Activated CD4-positive, alpha-beta T cell treated with anti-CD3 and anti-CD28 coated beads, Interleukin-2, amount 10 ng/mL, durations not matched to agents 24 days and 14 days (primary cell): ENCODE measurements at regions not wholly inside any gene's neighbourhood (a gene's known extent, or its start where the extent isn't known, plus 50 kb on each side); places are given as distances from the start of the nearest gene placed in this dataset.
"Not testable (repeated sequence)": the region's sequence is repeated elsewhere in the genome, so short reads cannot be mapped to it uniquely, and the experiment has no call there.

Experiments
- DNase-seq: peaks from one replicate; pipeline ENCODE4 v3.0.0; 2022
- H3K27ac Mint-ChIP-seq: one replicate; pipeline ENCODE4 v1.8.0; 2022; ENCODE audit warnings: mild to moderate bottlenecking, mixed read lengths
- H3K27me3 Mint-ChIP-seq: one replicate; pipeline ENCODE4 v1.8.0; 2022; ENCODE audit warnings: mixed read lengths
- H3K36me3 Mint-ChIP-seq: one replicate; pipeline ENCODE4 v1.8.0; 2022; ENCODE audit warnings: low read depth, mild to moderate bottlenecking, mixed read lengths
- H3K4me1 Mint-ChIP-seq: one replicate; pipeline ENCODE4 v1.8.0; 2021; ENCODE audit warnings: mixed read lengths
- H3K4me3 Mint-ChIP-seq: one replicate; pipeline ENCODE4 v1.8.0; 2022; ENCODE audit warnings: mild to moderate bottlenecking, moderate library complexity, mixed read lengths
- H3K9me3 Mint-ChIP-seq: one replicate; pipeline ENCODE4 v1.8.0; 2021; ENCODE audit warnings: mixed read lengths
- intact Hi-C: fragments of 100-400 bp; cut with micrococcal nuclease; formaldehyde crosslinking; loops from one replicate; pipeline ENCODE4 v1.15.1; 2023

- no peaks in the 10 kb centered on the region for H3K9me3 Mint-ChIP-seq
- intact Hi-C loops = no loop called here
- H3K4me1 Mint-ChIP-seq = peaks cover 6% of the 10 kb centered on the region
- no peak for DNase-seq
- no peak overlapping the region for H3K27ac Mint-ChIP-seq
- no peak overlapping the region for H3K4me3 Mint-ChIP-seq
- H3K27me3 Mint-ChIP-seq = no peaks in the 10 kb centered on the region
- no peaks in the 10 kb centered on the region for H3K36me3 Mint-ChIP-seq
Measured at GRCh38 chr4:107492566-107492965, 227.5 kb downstream of the PAPSS1 start.

DNA sequence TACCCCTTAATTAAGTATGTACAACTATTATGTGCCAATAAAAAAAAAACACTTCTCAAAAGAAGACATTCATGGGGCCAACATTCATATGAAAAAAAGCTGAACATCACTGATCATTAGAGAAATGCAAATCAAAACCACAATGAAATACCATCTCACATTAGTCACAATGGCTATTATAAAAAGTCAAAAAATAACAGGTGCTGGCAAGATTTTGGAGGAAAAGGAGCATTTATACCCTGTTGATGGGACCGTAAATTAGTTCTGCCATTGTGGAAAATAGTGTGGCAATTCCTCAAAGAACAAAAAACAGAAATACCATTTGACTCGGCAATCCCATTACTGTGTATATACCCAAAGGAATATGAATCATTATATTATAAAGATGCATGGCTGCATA lies 229.9 kb downstream of the PAPSS1 start:
- Mint-ChIP-seq H3K27ac (no peak overlapping the region), H3K9me3 (no peaks in the 10 kb centered on the region), H3K27me3 (no peaks in the 10 kb centered on the region), H3K4me1 (no peaks in the 10 kb centered on the region), H3K36me3 (no peaks in the 10 kb centered on the region), H3K4me3 (no peak overlapping the region)
- intact Hi-C loops = no loop called here
- no peak for DNase-seq

- H3K27me3 Mint-ChIP-seq, DNase-seq, intact Hi-C loops, H3K4me3 Mint-ChIP-seq, H3K9me3 Mint-ChIP-seq, H3K36me3 Mint-ChIP-seq, H3K27ac Mint-ChIP-seq, H3K4me1 Mint-ChIP-seq: not testable (repeated sequence)
Measured at GRCh38 chr4:107483621-107484020, 236.4 kb downstream of the PAPSS1 start.

- H3K4me1 Mint-ChIP-seq = no peaks in the 10 kb centered on the region
- no peak for DNase-seq
- H3K9me3 Mint-ChIP-seq = peaks cover 4% of the 10 kb centered on the region
- no peak overlapping the region for H3K27ac Mint-ChIP-seq
- H3K36me3 Mint-ChIP-seq = no peaks in the 10 kb centered on the region
- H3K4me3 Mint-ChIP-seq = no peak overlapping the region
- intact Hi-C loops = no loop called here
- H3K27me3 Mint-ChIP-seq = no peaks in the 10 kb centered on the region
Measured at GRCh38 chr4:107482546-107482945, 237.5 kb downstream of the PAPSS1 start.

DNA sequence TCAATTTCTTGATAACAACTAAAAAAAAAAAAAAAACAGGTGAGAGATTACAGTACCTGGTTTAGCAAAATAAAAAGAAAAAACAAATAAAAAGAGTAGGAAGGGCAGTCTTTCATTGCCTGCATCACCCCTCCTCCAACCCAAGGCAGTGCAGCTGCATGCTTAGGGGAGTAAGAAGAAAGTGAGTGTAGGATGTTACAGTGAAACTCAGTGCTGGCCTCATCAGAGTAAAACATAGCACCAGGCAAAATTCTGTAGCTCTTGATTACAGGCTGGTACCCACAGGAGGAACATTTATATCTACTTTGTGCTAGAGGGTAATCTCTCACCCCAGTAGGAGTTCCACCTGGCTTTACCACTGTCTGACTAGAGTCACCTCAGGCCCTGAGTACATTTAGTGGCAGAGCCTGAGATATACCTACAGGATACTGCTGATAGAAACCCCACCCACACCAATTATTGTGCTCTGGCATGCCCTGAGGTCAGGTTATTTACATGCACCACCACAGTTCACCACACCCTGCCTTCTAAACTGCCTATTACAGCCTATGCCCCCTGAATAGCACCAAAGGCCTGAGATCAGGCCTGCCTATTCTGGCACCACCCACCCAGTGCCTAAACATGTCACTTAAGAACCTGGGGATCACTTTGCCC lies 241.6 kb downstream of the PAPSS1 start:
- DNase-seq = peak; percentile 24
- intact Hi-C loops = no loop called here
- no peaks in the 10 kb centered on the region for H3K36me3 Mint-ChIP-seq
- no peak overlapping the region for H3K4me3 Mint-ChIP-seq
- no peak overlapping the region for H3K27ac Mint-ChIP-seq
- peaks cover 5% of the 10 kb centered on the region for H3K9me3 Mint-ChIP-seq
- no peaks in the 10 kb centered on the region for H3K4me1 Mint-ChIP-seq
- no peaks in the 10 kb centered on the region for H3K27me3 Mint-ChIP-seq

GRCh38 chr4:107473126-107473525 lies 246.9 kb downstream of the PAPSS1 start:
- H3K4me3 Mint-ChIP-seq = no peak overlapping the region
- no peaks in the 10 kb centered on the region for H3K4me1 Mint-ChIP-seq
- DNase-seq = no peak
- H3K27me3 Mint-ChIP-seq = no peaks in the 10 kb centered on the region
- H3K36me3 Mint-ChIP-seq = no peaks in the 10 kb centered on the region
- intact Hi-C loops = no loop called here
- no peak overlapping the region for H3K27ac Mint-ChIP-seq
- peaks cover 5% of the 10 kb centered on the region for H3K9me3 Mint-ChIP-seq

DNA sequence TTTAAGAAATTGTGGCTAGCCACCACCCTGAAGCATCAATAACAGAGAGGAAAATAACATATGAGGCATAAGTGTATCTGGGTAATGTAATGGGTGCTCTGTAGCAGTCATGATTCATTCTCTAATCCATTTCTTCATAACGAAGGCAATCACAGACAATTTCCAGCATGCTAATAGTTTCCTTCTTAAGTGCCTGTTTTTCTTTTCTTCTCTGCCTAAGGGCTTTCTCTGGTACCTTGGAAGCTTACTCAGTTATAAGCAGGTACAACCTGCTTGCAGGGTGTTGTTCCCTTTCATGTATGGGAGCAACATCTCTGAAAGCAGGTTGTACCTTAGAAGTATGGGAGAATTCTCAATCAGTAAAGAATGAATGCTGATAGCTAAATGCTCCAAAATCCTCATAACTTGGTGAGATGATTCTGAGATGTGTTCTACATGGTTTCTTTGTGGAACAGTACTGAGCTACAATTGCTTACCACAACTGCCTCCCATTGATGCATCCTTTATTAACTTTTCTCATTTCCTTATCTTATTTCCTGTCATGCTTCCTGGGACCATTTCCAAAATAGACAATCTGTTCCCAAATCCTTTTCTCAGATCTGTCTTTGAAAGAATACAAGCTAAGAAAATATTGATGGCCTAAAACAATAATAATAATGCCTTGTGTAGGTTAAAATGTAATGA lies 247.6 kb downstream of the PAPSS1 start:
- no peaks in the 10 kb centered on the region for H3K4me1 Mint-ChIP-seq
- H3K36me3 Mint-ChIP-seq = no peaks in the 10 kb centered on the region
- no peaks in the 10 kb centered on the region for H3K27me3 Mint-ChIP-seq
- H3K4me3 Mint-ChIP-seq = no peak overlapping the region
- intact Hi-C loops = no loop called here
- peaks cover 5% of the 10 kb centered on the region for H3K9me3 Mint-ChIP-seq
- no peak overlapping the region for H3K27ac Mint-ChIP-seq
- DNase-seq = no peak

GRCh38 chr4:107470173-107470572 lies 249.9 kb downstream of the PAPSS1 start:
- Mint-ChIP-seq H3K4me1 (no peaks in the 10 kb centered on the region), H3K4me3 (no peak overlapping the region), H3K9me3 (no peaks in the 10 kb centered on the region), H3K27me3 (no peaks in the 10 kb centered on the region), H3K27ac (no peak overlapping the region), H3K36me3 (no peaks in the 10 kb centered on the region)
- intact Hi-C loops = no loop called here
- DNase-seq = no peak

- H3K27me3 Mint-ChIP-seq = no peaks in the 10 kb centered on the region
- H3K4me1 Mint-ChIP-seq = no peaks in the 10 kb centered on the region
- intact Hi-C loops = no loop called here
- no peaks in the 10 kb centered on the region for H3K36me3 Mint-ChIP-seq
- no peak for DNase-seq
- H3K27ac Mint-ChIP-seq = no peak overlapping the region
- H3K4me3 Mint-ChIP-seq = no peak overlapping the region
- H3K9me3 Mint-ChIP-seq = no peaks in the 10 kb centered on the region
Measured at GRCh38 chr4:107468812-107469211, 251.2 kb downstream of the PAPSS1 start.

DNA sequence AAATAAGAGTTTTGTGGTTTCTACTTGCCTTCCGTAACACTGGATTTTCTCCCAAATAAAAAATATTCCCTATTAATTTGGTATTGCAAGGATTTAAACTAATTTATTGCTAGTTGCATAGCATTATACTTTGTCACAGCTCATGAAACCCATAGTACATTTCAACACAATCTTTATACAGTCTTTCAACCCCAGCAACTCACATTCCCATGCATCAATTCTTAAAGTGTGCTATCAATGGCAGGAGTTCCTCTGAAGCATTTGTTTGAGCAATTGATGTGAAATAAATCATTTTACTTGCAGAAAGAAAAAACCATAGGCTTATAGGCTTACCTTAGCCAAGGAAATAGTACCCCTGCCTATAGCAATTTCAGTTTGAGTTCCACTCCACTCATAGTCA lies 251.9 kb downstream of the PAPSS1 start:
- Mint-ChIP-seq H3K9me3 (no peaks in the 10 kb centered on the region), H3K27ac (no peak overlapping the region)
- intact Hi-C loops = no loop called here

DNA sequence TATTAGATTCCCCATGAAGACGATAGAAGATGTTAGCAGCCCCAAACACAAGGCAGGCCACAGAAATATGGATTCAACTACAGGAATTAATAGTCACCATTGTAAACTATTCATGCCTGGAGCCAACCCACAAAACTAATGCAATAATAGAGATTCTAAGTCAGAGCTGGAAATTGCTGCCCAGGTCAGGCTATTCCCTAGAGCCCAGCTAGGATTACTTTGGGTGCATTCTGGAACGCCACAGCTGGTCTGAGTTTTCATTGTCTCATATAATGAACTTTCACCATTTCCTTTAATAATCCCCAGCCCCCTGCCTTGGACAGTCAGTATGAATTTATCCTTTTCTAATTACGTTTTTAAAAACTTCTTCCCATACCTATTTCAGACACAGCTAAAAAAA lies 252.6 kb downstream of the PAPSS1 start:
- intact Hi-C loops = no loop called here

More for the DNA sequence above, 251.9 kb downstream of the PAPSS1 start:
- Mint-ChIP-seq H3K4me3 (no peak overlapping the region), H3K27me3 (no peaks in the 10 kb centered on the region), H3K36me3 (no peaks in the 10 kb centered on the region), H3K4me1 (no peaks in the 10 kb centered on the region)
- no peak for DNase-seq

GRCh38 chr4:107458194-107458593 lies 261.8 kb downstream of the PAPSS1 start:
- no peak overlapping the region for H3K4me3 Mint-ChIP-seq
- no peaks in the 10 kb centered on the region for H3K9me3 Mint-ChIP-seq
- no peaks in the 10 kb centered on the region for H3K4me1 Mint-ChIP-seq
- no peaks in the 10 kb centered on the region for H3K27me3 Mint-ChIP-seq
- intact Hi-C loops = no loop called here
- no peak overlapping the region for H3K27ac Mint-ChIP-seq
- no peaks in the 10 kb centered on the region for H3K36me3 Mint-ChIP-seq
- no peak for DNase-seq

More for the DNA sequence above, 252.6 kb downstream of the PAPSS1 start:
- H3K27ac Mint-ChIP-seq = no peak overlapping the region
- H3K4me1 Mint-ChIP-seq = no peaks in the 10 kb centered on the region
- no peak overlapping the region for H3K4me3 Mint-ChIP-seq
- H3K27me3 Mint-ChIP-seq = no peaks in the 10 kb centered on the region
- no peaks in the 10 kb centered on the region for H3K9me3 Mint-ChIP-seq
- no peak for DNase-seq
- H3K36me3 Mint-ChIP-seq = no peaks in the 10 kb centered on the region

DNA sequence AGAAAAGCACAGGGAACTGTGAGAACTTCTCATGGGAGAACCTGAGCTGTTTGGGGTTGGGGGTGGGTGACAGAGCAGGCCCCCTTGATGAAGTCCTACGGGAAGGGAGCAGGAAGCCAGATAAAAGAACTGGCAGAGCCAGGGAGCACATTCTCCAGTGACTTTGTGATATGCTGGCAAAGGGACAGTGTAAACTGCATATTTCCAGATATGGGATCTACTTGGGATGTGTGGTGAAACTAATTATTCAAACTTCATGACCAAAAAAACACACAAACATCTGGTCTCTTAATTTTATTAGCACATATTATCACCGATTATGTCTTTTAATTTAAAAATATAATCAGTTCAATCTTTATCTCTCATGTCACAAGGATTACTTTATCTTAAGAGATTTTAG lies 266.0 kb downstream of the PAPSS1 start:
- no peaks in the 10 kb centered on the region for H3K4me1 Mint-ChIP-seq
- no peak for DNase-seq
- H3K27me3 Mint-ChIP-seq = no peaks in the 10 kb centered on the region
- H3K36me3 Mint-ChIP-seq = no peaks in the 10 kb centered on the region
- intact Hi-C loops = no loop called here
- H3K9me3 Mint-ChIP-seq = no peaks in the 10 kb centered on the region
- no peak overlapping the region for H3K4me3 Mint-ChIP-seq
- no peak overlapping the region for H3K27ac Mint-ChIP-seq

- Mint-ChIP-seq H3K4me1 (no peaks in the 10 kb centered on the region), H3K27me3 (no peaks in the 10 kb centered on the region), H3K27ac (no peak overlapping the region), H3K4me3 (no peak overlapping the region), H3K9me3 (no peaks in the 10 kb centered on the region), H3K36me3 (no peaks in the 10 kb centered on the region)
- DNase-seq = no peak
- intact Hi-C loops = no loop called here
Measured at GRCh38 chr4:107452717-107453630, 267.1 kb downstream of the PAPSS1 start.
